ENCODE measurements at regions not wholly inside any gene's neighbourhood (a gene's known extent, or its start where the extent isn't known, plus 50 kb on each side); places are given as distances from the start of the nearest gene placed in this dataset.

DNA sequence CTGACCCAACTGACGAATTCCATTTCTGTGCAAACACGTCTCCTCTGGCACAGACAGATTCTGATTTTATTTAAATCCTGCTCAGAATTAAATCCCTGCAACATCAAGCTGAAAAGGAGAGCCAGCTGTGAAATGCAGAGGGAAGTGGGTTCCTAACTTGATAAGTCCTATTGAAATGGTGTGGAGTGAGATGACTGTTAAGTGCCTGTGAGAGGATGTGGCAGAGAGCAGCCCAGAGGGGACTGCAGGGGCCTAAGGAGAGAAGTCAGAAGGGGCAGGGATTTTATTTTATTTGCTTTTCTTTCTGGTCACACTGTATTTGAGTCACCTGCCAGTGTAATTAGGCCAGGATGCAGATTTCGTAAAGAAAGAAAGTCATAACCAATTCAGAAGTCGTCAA lies 277.4 kb downstream of the NKX6-1 start:
- no peak for TF ChIP-seq EZH2 (IDR thresholded peaks at IDR 0.05; ENCODE audit: borderline replicate concordance, low read depth, low read length, poor library complexity, severe bottlenecking)
- TF ChIP-seq, protein P1, sequence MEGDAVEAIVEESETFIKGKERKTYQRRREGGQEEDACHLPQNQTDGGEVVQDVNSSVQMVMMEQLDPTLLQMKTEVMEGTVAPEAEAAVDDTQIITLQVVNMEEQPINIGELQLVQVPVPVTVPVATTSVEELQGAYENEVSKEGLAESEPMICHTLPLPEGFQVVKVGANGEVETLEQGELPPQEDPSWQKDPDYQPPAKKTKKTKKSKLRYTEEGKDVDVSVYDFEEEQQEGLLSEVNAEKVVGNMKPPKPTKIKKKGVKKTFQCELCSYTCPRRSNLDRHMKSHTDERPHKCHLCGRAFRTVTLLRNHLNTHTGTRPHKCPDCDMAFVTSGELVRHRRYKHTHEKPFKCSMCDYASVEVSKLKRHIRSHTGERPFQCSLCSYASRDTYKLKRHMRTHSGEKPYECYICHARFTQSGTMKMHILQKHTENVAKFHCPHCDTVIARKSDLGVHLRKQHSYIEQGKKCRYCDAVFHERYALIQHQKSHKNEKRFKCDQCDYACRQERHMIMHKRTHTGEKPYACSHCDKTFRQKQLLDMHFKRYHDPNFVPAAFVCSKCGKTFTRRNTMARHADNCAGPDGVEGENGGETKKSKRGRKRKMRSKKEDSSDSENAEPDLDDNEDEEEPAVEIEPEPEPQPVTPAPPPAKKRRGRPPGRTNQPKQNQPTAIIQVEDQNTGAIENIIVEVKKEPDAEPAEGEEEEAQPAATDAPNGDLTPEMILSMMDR (conservative IDR thresholded peaks at IDR 0.05; ENCODE audit: low read depth, low read length), result no peak
